Ovary (tissue), 7 donors: ENCODE measurements at regions not wholly inside any gene's neighbourhood (a gene's known extent, or its start where the extent isn't known, plus 50 kb on each side); places are given as distances from the start of the nearest gene placed in this dataset.

Experiments
- DNase-seq, 5 donors: peaks; one replicate each; pipeline ENCODE4 v3.0.0-alpha.2; 2019 to 2020
- H3K27ac ChIP-seq, 2 donors: fragments of 200-600 bp; one replicate each; pipeline versions ENCODE4 v1.5.1 to v1.8.0; 2019 to 2022
- H3K27me3 ChIP-seq: fragments of 200-600 bp; one replicate; pipeline ENCODE4 v1.8.0; 2022
- H3K36me3 ChIP-seq: fragments of 200-600 bp; sonication (generic); one replicate; pipeline ENCODE4 v1.5.1; 2019
- H3K4me1 ChIP-seq: one replicate; pipeline ENCODE4 v1.8.1; 2013; ENCODE audit warnings: mild to moderate bottlenecking, moderate library complexity; ENCODE audit not compliant: insufficient read depth
- H3K4me3 ChIP-seq: fragments of 200-600 bp; sonication (generic); one replicate; pipeline ENCODE4 v1.5.1; 2017
- H3K9me3 ChIP-seq, 2 donors: fragments of 200-600 bp in 1 of 2; sonication (generic) in 1 of 2; one replicate each; pipeline versions ENCODE4 v1.5.1 to v1.8.1; 2013 to 2019; ENCODE audit warnings: mild to moderate bottlenecking in 1 of 2, moderate library complexity in 1 of 2
- CTCF ChIP-seq, 3 donors: fragments of 450-650 bp in 2 of 3; fragments of 200-600 bp in 1 of 3; IDR thresholded peaks; one replicate each; pipeline versions ENCODE4 v1.5.1 to v1.8.0; 2016 to 2022; ENCODE audit warnings: antibody characterized with exemption in 3 of 3, mild to moderate bottlenecking in 1 of 3
- EP300 ChIP-seq: sonication (generic); formaldehyde crosslinking; IDR thresholded peaks from one replicate; pipeline ENCODE4 v1.6.1; 2017; ENCODE audit warnings: antibody characterized with exemption
- POLR2A ChIP-seq: fragments of 450-650 bp; IDR thresholded peaks from one replicate; pipeline ENCODE4 v1.6.1; 2017; ENCODE audit warnings: antibody characterized with exemption, mild to moderate bottlenecking, moderate library complexity
- WGBS, 3 donors: extraction: QIAGEN DNeasy Blood & Tissue Kit in 1 of 3; methylation state at CpG; one replicate each; pipeline versions ENCODE4 v1.1.5 to v1.1.7; 2013 to 2017; 5-methylcytosine and 5-hydroxymethylcytosine counted together
- intact Hi-C, 4 donors: fragments of 100-400 bp; cut with DNase I; formaldehyde crosslinking; loops; one replicate each; pipeline versions ENCODE4 v1.11.0 to v1.15.1; 2022 to 2023
- donor health status: DM: no; HTN: no; CAD: no; lungs with moderate emphysema.
- donor health status: DM: no; HTN: no; CAD: no.
- donor health status: Bipolar disorder and iron deficiency.
- donor health status: DM: no; HTN: no; CAD: no.
- donor health status: DM: yes; HTN: yes; CAD: no.

GRCh38 chr12:19681007-19681406 is 241.7 kb downstream of the AEBP2 start:
- intact Hi-C loops, result no loop called here
- Histone ChIP-seq H3K4me1 (no peaks in the 10 kb centered on the region), H3K27ac (no peak overlapping the region), H3K27me3 (no peaks in the 10 kb centered on the region), H3K4me3 (no peak overlapping the region), H3K36me3 (no peaks in the 10 kb centered on the region), H3K9me3 (no peaks in the 10 kb centered on the region)
- WGBS, 3 donors, result 86 to 94% (median 91%) methylated on average over 3 of the region's 3 CpGs
- no peak for DNase-seq
- TF ChIP-seq CTCF (IDR thresholded peaks at IDR 0.05), result no peak
- TF ChIP-seq POLR2A, result no peak
- no peak for TF ChIP-seq EP300

- Histone ChIP-seq H3K4me3 (no peak overlapping the region), H3K27ac (no peak overlapping the region), H3K27me3 (no peaks in the 10 kb centered on the region), H3K9me3 (no peaks in the 10 kb centered on the region), H3K4me1 (no peaks in the 10 kb centered on the region), H3K36me3 (no peaks in the 10 kb centered on the region)
- no peak for TF ChIP-seq CTCF (IDR thresholded peaks at IDR 0.05)
- 45 to 55% (median 53%) methylated on average over 7 of the region's 7 CpGs for WGBS, 3 donors
- DNase-seq, result no peak
- intact Hi-C loops, result no loop called here
These were observed 244.1 kb downstream of the AEBP2 start for GRCh38 chr12:19683178-19683927.

GRCh38 chr12:19687371-19687770 is 248.1 kb downstream of the AEBP2 start:
- 73 to 87% (median 77%) methylated on average over 1 of the region's 1 CpG for WGBS, 3 donors
- DNase-seq, result no peak
- Histone ChIP-seq H3K36me3 (no peaks in the 10 kb centered on the region), H3K9me3 (no peaks in the 10 kb centered on the region), H3K27ac (no peak overlapping the region), H3K27me3 (no peaks in the 10 kb centered on the region), H3K4me1 (no peaks in the 10 kb centered on the region), H3K4me3 (no peak overlapping the region)
- intact Hi-C loops, result no loop called here
- TF ChIP-seq POLR2A (no peak), EP300 (no peak), CTCF (IDR thresholded peaks at IDR 0.05) (no peak)

- no peak overlapping the region for H3K4me3 ChIP-seq
- H3K27me3 ChIP-seq, result no peaks in the 10 kb centered on the region
- H3K36me3 ChIP-seq, result no peaks in the 10 kb centered on the region
- intact Hi-C loops, result no loop called here
- no peak for DNase-seq
- no peaks in the 10 kb centered on the region for H3K9me3 ChIP-seq
- no peaks in the 10 kb centered on the region for H3K4me1 ChIP-seq
- 39 to 73% (median 41%) methylated on average over 1 of the region's 1 CpG for WGBS, 3 donors
- no peak overlapping the region for H3K27ac ChIP-seq
- no peak for TF ChIP-seq EP300
- TF ChIP-seq CTCF (IDR thresholded peaks at IDR 0.05), result no peak
- TF ChIP-seq POLR2A, result no peak
These were observed 249.2 kb downstream of the AEBP2 start for GRCh38 chr12:19688532-19688931.
